GM12891 (cell line): ENCODE measurements at regions not wholly inside any gene's neighbourhood (a gene's known extent, or its start where the extent isn't known, plus 50 kb on each side); places are given as distances from the start of the nearest gene placed in this dataset.

Source experiments
- PAX5 ChIP-seq: IDR thresholded peaks from 2 replicates; pipeline ENCODE4 v1.6.1; 2011; ENCODE audit warnings: low read length, moderate library complexity, mild to moderate bottlenecking; ENCODE audit not compliant: insufficient read depth, severe bottlenecking
- POLR2A ChIP-seq: IDR thresholded peaks from 2 replicates; pipeline ENCODE4 v1.6.1; 2011; ENCODE audit warnings: low read depth, low read length, control low read depth
- POLR2AphosphoS5 ChIP-seq: IDR thresholded peaks from 2 replicates; pipeline ENCODE4 v1.6.1; 2011; ENCODE audit warnings: low read depth, low read length, control low read depth
- SPI1 ChIP-seq: IDR thresholded peaks from 2 replicates; pipeline ENCODE4 v1.6.1; 2011; ENCODE audit warnings: low read depth, low read length, control low read depth
- TAF1 ChIP-seq: IDR thresholded peaks from 2 replicates; pipeline ENCODE4 v1.6.1; 2011; ENCODE audit warnings: low read depth, low read length, control low read depth

- TF ChIP-seq TAF1 (no peak), POLR2A (no peak), POLR2AphosphoS5 (no peak), SPI1 (no peak), PAX5 (no peak)
These were observed 524.0 kb downstream of the TOX3 start for GRCh38 chr16:52022980-52023379.
